ENCODE measurements at regions not wholly inside any gene's neighbourhood (a gene's known extent, or its start where the extent isn't known, plus 50 kb on each side); places are given as distances from the start of the nearest gene placed in this dataset.

DNA sequence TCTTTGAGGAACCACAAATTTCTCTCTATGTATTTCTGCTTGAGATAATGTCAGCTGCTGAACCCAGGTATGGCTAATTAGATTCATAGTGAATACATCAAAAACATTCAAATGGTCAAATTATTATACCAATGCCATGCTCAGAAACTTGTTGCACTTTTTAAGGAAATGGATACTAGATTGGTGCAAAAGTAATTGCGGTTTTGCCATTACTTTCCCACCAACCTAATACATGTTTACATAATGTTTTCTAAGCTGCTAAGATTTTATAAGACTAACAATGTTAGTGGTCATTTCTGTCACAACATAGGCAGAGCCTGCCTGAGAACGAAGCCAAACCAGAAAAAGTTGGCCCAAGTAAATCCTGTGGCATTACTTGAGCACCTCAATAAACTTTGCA, 568.2 kb upstream of the LRATD1 start (continued):
- TF ChIP-seq CBX5 (IDR thresholded peaks at IDR 0.05; ENCODE audit: low read depth, low read length) (no peak), BACH1 (IDR thresholded peaks at IDR 0.05; ENCODE audit: low read length) (no peak), EP300 (IDR thresholded peaks at IDR 0.05; ENCODE audit: borderline replicate concordance in 1 of 2, low read depth in 2 of 2, low read length in 2 of 2) (no peak)

All from H1 (cell line).